ENCODE measurements at regions not wholly inside any gene's neighbourhood (a gene's known extent, or its start where the extent isn't known, plus 50 kb on each side); places are given as distances from the start of the nearest gene placed in this dataset.

- 80% methylated on average over 1 of the region's 4 CpGs; no CpG with 5 or more reads in 1 of the 2 experiments for WGBS, 2 experiments (ENCODE audit: extremely low coverage in 2 of 2, insufficient read length in 1 of 2)
- Histone ChIP-seq H2BK120ac (ENCODE audit: low read depth, low read length) (no peak overlapping the region), H2AK9ac (replicated peaks; ENCODE audit: low read depth, low read length, poor library complexity) (no peak overlapping the region), H3K27ac (ENCODE audit: insufficient read depth, low read length) (no peak overlapping the region), H2BK5ac (ENCODE audit: low read depth, low read length, poor library complexity, severe bottlenecking) (peak overlapping the region; percentile 12), H3K4me2 (ENCODE audit: low read depth, low read length) (peak overlapping the region; percentile 57; the same call in 1 of the 2 replicates), H3K18ac (ENCODE audit: low read depth, low read length) (peak overlapping the region; percentile 27; the same call in 1 of the 2 replicates), H3K14ac (replicated peaks; ENCODE audit: low read depth, low read length) (no peak overlapping the region), H4K20me1 (ENCODE audit: insufficient read depth, low read length) (no peaks in the 10 kb centered on the region), H3K4ac (ENCODE audit: low read depth, low read length) (no peak overlapping the region), H2AFZ (replicated peaks; ENCODE audit: low read length, poor library complexity) (no peak overlapping the region), H3K27me3 (ENCODE audit: control insufficient read depth, insufficient read depth, low read length) (no peaks in the 10 kb centered on the region), H3K4me1 (ENCODE audit: control insufficient read depth, insufficient read depth, low read length) (no peaks in the 10 kb centered on the region), H4K8ac (ENCODE audit: low read depth in 2 of 2, low read length in 2 of 2) (peak overlapping the region in 1 of 2 experiments; percentile 62; a peak in 2 of 4 replicates), H3K79me1 (ENCODE audit: low read depth in 1 of 2, low read length in 2 of 2) (no peaks in the 10 kb centered on the region), H2BK15ac (ENCODE audit: low read depth, low read length) (no peak overlapping the region; the same call in 2 of the 3 replicates), H2BK20ac (ENCODE audit: low read depth, low read length) (no peak overlapping the region), H3K36me3 (ENCODE audit: control insufficient read depth, insufficient read depth, low read length) (no peaks in the 10 kb centered on the region), H3K23ac (ENCODE audit: low read depth, low read length) (no peak overlapping the region), H3K4me3 (ENCODE audit: insufficient read depth, low read depth, low read length) (no peak overlapping the region), H2AK5ac (ENCODE audit: low read depth, low read length) (no peak overlapping the region), H3K9me3 (ENCODE audit: control insufficient read depth, insufficient read depth, low read length) (no peaks in the 10 kb centered on the region), H3K9me1 (ENCODE audit: insufficient read depth, low read length) (no peaks in the 10 kb centered on the region), H4K5ac (ENCODE audit: low read depth, low read length) (peak overlapping the region; percentile 43; the same call in 1 of the 2 replicates), H3K9ac (ENCODE audit: low read depth, low read length) (peak overlapping the region; percentile 42; the same call in 1 of the 2 replicates), H4K91ac (ENCODE audit: insufficient read depth, low read depth, low read length) (no peak overlapping the region), H3K56ac (ENCODE audit: extremely low read depth, insufficient read depth, low read length) (no peak overlapping the region)
- CTCF ChIA-PET: interaction anchor here (0.6 to 1.2 kb wide), 8 partner anchors 11 to 591 kb away, joined by 3 to 5 read pairs (median 3); no protein-coding TSS in a partner anchor
- intact Hi-C loops (cut with micrococcal nuclease): loop anchor here (5.0 kb wide), 2 partner anchors 130 to 350 kb away; no protein-coding TSS in a partner anchor
- dilution Hi-C loops (cut with HindIII; ENCODE audit: low sequenced_read_pairs, unreplicated experiment): no loop called here
- DNase-seq (peak; percentile 49), ATAC-seq (ENCODE audit: low read depth) (peak; percentile 73)
- no TSS peak for BruUV-seq (replicated peaks)
- POLR2A ChIA-PET (ENCODE audit: unreplicated experiment): interaction anchor here (0.5 kb wide), 1 partner anchor 378 kb away, joined by 3 read pairs; no protein-coding TSS in a partner anchor
- in situ Hi-C loops (cut with MboI; ENCODE audit: low sequenced_read_pairs): no loop called here
- no peak for TF ChIP-seq RFX5 (IDR thresholded peaks at IDR 0.05; ENCODE audit: low read depth, low read length)
- TF ChIP-seq SMC3 (IDR thresholded peaks at IDR 0.05; ENCODE audit: low read depth, low read length): peak; percentile 46; the same call in 1 of the 2 replicates
- TF ChIP-seq RCOR1 (IDR thresholded peaks at IDR 0.05; ENCODE audit: insufficient replicate concordance, low read length): no peak
- TF ChIP-seq MAFK (IDR thresholded peaks at IDR 0.05; ENCODE audit: low read depth, low read length): no peak
- TF ChIP-seq CEBPB (IDR thresholded peaks at IDR 0.05; ENCODE audit: low read depth, low read length): no peak
- TF ChIP-seq CHD1 (IDR thresholded peaks at IDR 0.05; ENCODE audit: low read depth, low read length): no peak
- no peak for TF ChIP-seq USF2 (IDR thresholded peaks at IDR 0.05; ENCODE audit: low read depth, low read length)
- no peak for TF ChIP-seq BHLHE40 (IDR thresholded peaks at IDR 0.05; ENCODE audit: low read depth, low read length)
- TF ChIP-seq NFE2L2 (IDR thresholded peaks at IDR 0.05; ENCODE audit: low read depth, low read length): no peak
- TF ChIP-seq MAZ (IDR thresholded peaks at IDR 0.05; ENCODE audit: borderline replicate concordance, low read depth, low read length): no peak
- no peak for TF ChIP-seq ELK1 (IDR thresholded peaks at IDR 0.05; ENCODE audit: borderline replicate concordance, low read depth, low read length)
- no peak for TF ChIP-seq MXI1 (IDR thresholded peaks at IDR 0.05; ENCODE audit: borderline replicate concordance, low read depth, low read length)
- TF ChIP-seq POLR2A (IDR thresholded peaks at IDR 0.05; ENCODE audit: low read depth, low read length): no peak
- TF ChIP-seq CTCF (conservative IDR thresholded peaks at IDR 0.05; ENCODE audit: low read depth, low read length): peak; percentile 47
Measured at GRCh38 chr5:145697251-145697990, 137.7 kb downstream of the PRELID2 start.

Measured in IMR-90 (cell line).